Neural progenitor cell (in vitro differentiated cells): ENCODE measurements at regions not wholly inside any gene's neighbourhood (a gene's known extent, or its start where the extent isn't known, plus 50 kb on each side); places are given as distances from the start of the nearest gene placed in this dataset.

Experiments
- DNase-seq: peaks from one replicate; pipeline ENCODE4 v3.0.0-alpha.2; 2016; ENCODE audit warnings: low spot score
- H2AFZ ChIP-seq: fragments of 200-600 bp; sonication (generic); replicated peaks from 2 replicates; pipeline ENCODE4 v1.6.1; 2016; ENCODE audit warnings: antibody characterized with exemption
- H3F3A ChIP-seq: fragments of 200-600 bp; sonication (generic); 2 replicates; pipeline ENCODE4 v1.6.1; 2016; ENCODE audit warnings: antibody characterized with exemption, low read depth
- H3K27ac ChIP-seq: fragments of 200-600 bp; sonication (generic); 2 replicates; pipeline ENCODE4 v1.5.1; 2016; ENCODE audit warnings: mild to moderate bottlenecking
- H3K27me3 ChIP-seq: fragments of 200-600 bp; sonication (generic); 2 replicates; pipeline ENCODE4 v1.6.1; 2016; ENCODE audit warnings: mild to moderate bottlenecking, moderate library complexity
- H3K36me3 ChIP-seq: fragments of 200-600 bp; sonication (generic); 2 replicates; pipeline ENCODE4 v1.5.1; 2016
- H3K4me1 ChIP-seq: fragments of 200-600 bp; sonication (generic); 2 replicates; pipeline ENCODE4 v1.6.1; 2016; ENCODE audit warnings: mixed run types
- H3K4me2 ChIP-seq: fragments of 200-600 bp; sonication (generic); 2 replicates; pipeline ENCODE4 v1.6.1; 2016
- H3K4me3 ChIP-seq: fragments of 200-600 bp; sonication (generic); 2 replicates; pipeline ENCODE4 v1.5.1; 2016
- H3K79me2 ChIP-seq: fragments of 200-600 bp; sonication (generic); 2 replicates; pipeline ENCODE4 v1.6.1; 2016; ENCODE audit warnings: low read depth
- H3K9ac ChIP-seq: fragments of 200-600 bp; sonication (generic); 2 replicates; pipeline ENCODE4 v1.6.1; 2016
- H3K9me3 ChIP-seq: fragments of 200-600 bp; sonication (generic); 2 replicates; pipeline ENCODE4 v1.5.1; 2016; ENCODE audit warnings: low read depth
- H4K20me1 ChIP-seq: fragments of 200-600 bp; sonication (generic); 2 replicates; pipeline ENCODE4 v1.6.1; 2016; ENCODE audit warnings: low read depth
- H3K27ac Mint-ChIP-seq: 3 replicates; pipeline ENCODE4 v1.8.0; 2021; ENCODE audit warnings: mixed read lengths
- H3K27me3 Mint-ChIP-seq: 2 replicates; pipeline ENCODE4 v1.8.0; 2022; ENCODE audit warnings: low read depth, mild to moderate bottlenecking, inconsistent platforms, moderate library complexity, mixed read lengths; ENCODE audit not compliant: insufficient read depth
- H3K36me3 Mint-ChIP-seq: 3 replicates; pipeline ENCODE4 v1.8.0; 2021; ENCODE audit warnings: mixed read lengths
- H3K4me1 Mint-ChIP-seq: 3 replicates; pipeline ENCODE4 v1.8.0; 2021; ENCODE audit warnings: mixed read lengths
- H3K4me3 Mint-ChIP-seq: 3 replicates; pipeline ENCODE4 v1.8.0; 2021; ENCODE audit warnings: mild to moderate bottlenecking, moderate library complexity, mixed read lengths
- H3K9me3 Mint-ChIP-seq: 3 replicates; pipeline ENCODE4 v1.8.0; 2020; ENCODE audit warnings: mixed read lengths
- CTCF ChIP-seq: fragments of 200-600 bp; sonication (generic); IDR thresholded peaks from 2 replicates; pipeline ENCODE4 v1.5.1; 2017; ENCODE audit warnings: antibody characterized with exemption, mild to moderate bottlenecking
- EZH2 ChIP-seq: fragments of 200-600 bp; sonication (generic); IDR thresholded peaks from 2 replicates; pipeline ENCODE4 v1.6.1; 2017; ENCODE audit warnings: antibody characterized with exemption, mild to moderate bottlenecking, moderate library complexity
- EZH2phosphoT487 ChIP-seq: fragments of 200-600 bp; sonication (generic); IDR thresholded peaks from 2 replicates; pipeline ENCODE4 v1.6.1; 2017; ENCODE audit warnings: antibody characterized with exemption

GRCh38 chr6:77030929-77031674, 432.2 kb downstream of the HTR1B start:
- Histone ChIP-seq H3K9ac (no peak overlapping the region), H4K20me1 (no peaks in the 10 kb centered on the region), H3K4me2 (no peak overlapping the region), H3K4me1 (no peaks in the 10 kb centered on the region), H3K4me3 (no peak overlapping the region), H3K9me3 (no peaks in the 10 kb centered on the region), H3K27me3 (no peaks in the 10 kb centered on the region), H3K36me3 (no peaks in the 10 kb centered on the region), H3K27ac (no peak overlapping the region), H3K79me2 (no peaks in the 10 kb centered on the region), H2AFZ (no peak overlapping the region), H3F3A (no peaks in the 10 kb centered on the region)
- TF ChIP-seq CTCF (no peak), EZH2phosphoT487 (no peak), EZH2 (no peak)
- no peaks in the 10 kb centered on the region for H3K27me3 Mint-ChIP-seq
- H3K27ac Mint-ChIP-seq = no peak overlapping the region
- no peak for DNase-seq
- no peaks in the 10 kb centered on the region for H3K9me3 Mint-ChIP-seq
- H3K4me1 Mint-ChIP-seq = peaks cover 5% of the 10 kb centered on the region
- no peaks in the 10 kb centered on the region for H3K36me3 Mint-ChIP-seq
- no peak overlapping the region for H3K4me3 Mint-ChIP-seq

DNA sequence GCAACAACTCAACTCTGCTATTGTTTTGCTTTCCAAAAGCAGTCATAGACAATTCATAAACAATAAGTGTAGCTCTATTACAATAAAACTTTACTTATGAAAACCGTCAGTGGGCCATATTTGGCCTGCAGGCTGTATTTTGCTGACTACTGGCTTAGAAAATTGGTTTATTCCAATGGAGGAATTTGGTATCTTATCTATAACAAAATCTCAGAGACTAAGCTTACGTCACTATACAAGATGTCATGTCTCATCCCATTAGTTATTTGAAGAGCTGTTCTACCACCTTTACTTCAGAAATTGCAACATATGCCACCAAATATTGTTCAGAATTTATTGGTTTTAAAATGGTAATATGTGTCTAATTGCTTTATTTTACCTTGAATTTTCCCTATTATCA, 436.9 kb downstream of the HTR1B start:
- TF ChIP-seq EZH2phosphoT487 (no peak), CTCF (no peak), EZH2 (no peak)
- no peak overlapping the region for H3K4me3 Mint-ChIP-seq
- Histone ChIP-seq H2AFZ (no peak overlapping the region), H3K4me2 (no peak overlapping the region), H3K36me3 (no peaks in the 10 kb centered on the region), H3K4me3 (no peak overlapping the region), H3F3A (no peaks in the 10 kb centered on the region), H4K20me1 (no peaks in the 10 kb centered on the region), H3K4me1 (no peaks in the 10 kb centered on the region), H3K27me3 (no peaks in the 10 kb centered on the region), H3K79me2 (no peaks in the 10 kb centered on the region), H3K27ac (no peak overlapping the region), H3K9me3 (no peaks in the 10 kb centered on the region), H3K9ac (no peak overlapping the region)
- H3K36me3 Mint-ChIP-seq = no peaks in the 10 kb centered on the region
- no peaks in the 10 kb centered on the region for H3K9me3 Mint-ChIP-seq
- no peak overlapping the region for H3K27ac Mint-ChIP-seq
- no peaks in the 10 kb centered on the region for H3K27me3 Mint-ChIP-seq
- no peaks in the 10 kb centered on the region for H3K4me1 Mint-ChIP-seq
- DNase-seq = no peak

GRCh38 chr6:77025736-77026223, 437.5 kb downstream of the HTR1B start:
- Histone ChIP-seq H3K4me2 (no peak overlapping the region), H3K27me3 (no peaks in the 10 kb centered on the region), H3K36me3 (no peaks in the 10 kb centered on the region), H3K27ac (no peak overlapping the region), H3K9ac (no peak overlapping the region), H3K4me1 (no peaks in the 10 kb centered on the region), H2AFZ (no peak overlapping the region), H3K4me3 (no peak overlapping the region), H3F3A (no peaks in the 10 kb centered on the region), H4K20me1 (no peaks in the 10 kb centered on the region), H3K9me3 (no peaks in the 10 kb centered on the region), H3K79me2 (no peaks in the 10 kb centered on the region)
- Mint-ChIP-seq H3K4me1 (no peaks in the 10 kb centered on the region), H3K27ac (no peak overlapping the region), H3K27me3 (no peaks in the 10 kb centered on the region), H3K36me3 (no peaks in the 10 kb centered on the region), H3K4me3 (no peak overlapping the region), H3K9me3 (no peaks in the 10 kb centered on the region)
- no peak for TF ChIP-seq CTCF
- no peak for TF ChIP-seq EZH2phosphoT487
- no peak for TF ChIP-seq EZH2
- no peak for DNase-seq
